ENCODE measurements at regions not wholly inside any gene's neighbourhood (a gene's known extent, or its start where the extent isn't known, plus 50 kb on each side); places are given as distances from the start of the nearest gene placed in this dataset.
"Not testable (repeated sequence)": the region's sequence is repeated elsewhere in the genome, so short reads cannot be mapped to it uniquely, and the experiment has no call there.

GRCh38 chr4:26239801-26240200, 81.0 kb upstream of the RBPJ start:
- DNase-seq: no peak

- no peak for DNase-seq
Measured at GRCh38 chr4:26241179-26241578, 79.6 kb upstream of the RBPJ start.

GRCh38 chr4:26242451-26242850, 78.4 kb upstream of the RBPJ start:
- no peak for DNase-seq

GRCh38 chr4:26244138-26244537, 76.7 kb upstream of the RBPJ start:
- DNase-seq: not testable (repeated sequence)

GRCh38 chr4:26248647-26249046, 72.2 kb upstream of the RBPJ start:
- DNase-seq: peak; percentile 66

- no peak for DNase-seq
Measured at GRCh38 chr4:26252349-26253025, 68.3 kb upstream of the RBPJ start.

- no peak for DNase-seq
Measured at GRCh38 chr4:26253968-26254367, 66.8 kb upstream of the RBPJ start.

GRCh38 chr4:26255989-26256388, 64.8 kb upstream of the RBPJ start:
- no peak for DNase-seq

GRCh38 chr4:26257444-26257843, 63.4 kb upstream of the RBPJ start:
- not testable (repeated sequence) for DNase-seq

- no peak for DNase-seq
Measured at GRCh38 chr4:26257850-26258249, 63.0 kb upstream of the RBPJ start.

GRCh38 chr4:26260571-26260970, 60.2 kb upstream of the RBPJ start:
- no peak for DNase-seq

- DNase-seq: no peak
Measured at GRCh38 chr4:26261405-26261804, 59.4 kb upstream of the RBPJ start.

GRCh38 chr4:26263165-26263564, 57.6 kb upstream of the RBPJ start:
- DNase-seq: no peak

GRCh38 chr4:26264109-26264508, 56.7 kb upstream of the RBPJ start:
- DNase-seq: no peak

GRCh38 chr4:26267087-26267486, 53.7 kb upstream of the RBPJ start:
- DNase-seq: no peak

GRCh38 chr4:26268246-26268645, 52.6 kb upstream of the RBPJ start:
- no peak for DNase-seq

GRCh38 chr4:26269038-26269437, 51.8 kb upstream of the RBPJ start:
- no peak for DNase-seq
